Effector memory CD8-positive, alpha-beta T cell (primary cell): ENCODE measurements at regions not wholly inside any gene's neighbourhood (a gene's known extent, or its start where the extent isn't known, plus 50 kb on each side); places are given as distances from the start of the nearest gene placed in this dataset.

Source experiments
- ATAC-seq: fragments of 150-1000 bp; cut with Tn5 transposase; replicated peaks from 2 replicates; pipeline ENCODE4 v1.10.0; 2021; ENCODE audit warnings: mild to moderate bottlenecking, moderate library complexity
- DNase-seq, 3 experiments: peaks; one replicate each; pipeline ENCODE4 v3.0.0; 2021
- H3K27ac Mint-ChIP-seq, 2 donors: one replicate each; pipeline ENCODE4 v1.8.0; 2022; ENCODE audit warnings: mild to moderate bottlenecking in 2 of 2, mixed read lengths in 2 of 2, moderate library complexity in 2 of 2
- H3K27me3 Mint-ChIP-seq, 2 donors: one replicate each; pipeline ENCODE4 v1.8.0; 2022; ENCODE audit warnings: mixed read lengths in 2 of 2
- H3K36me3 Mint-ChIP-seq: one replicate; pipeline ENCODE4 v1.8.0; 2022; ENCODE audit warnings: mild to moderate bottlenecking, moderate library complexity, mixed read lengths; ENCODE audit not compliant: insufficient read depth
- H3K4me1 Mint-ChIP-seq, 2 donors: one replicate each; pipeline ENCODE4 v1.8.0; 2022; ENCODE audit warnings: low read depth in 2 of 2, mixed read lengths in 2 of 2
- H3K4me3 Mint-ChIP-seq, 2 donors: one replicate each; pipeline ENCODE4 v1.8.0; 2022; ENCODE audit warnings: mild to moderate bottlenecking in 2 of 2, mixed read lengths in 2 of 2, moderate library complexity in 2 of 2
- H3K9me3 Mint-ChIP-seq, 2 donors: one replicate each; pipeline ENCODE4 v1.8.0; 2022; ENCODE audit warnings: mixed read lengths in 2 of 2

DNA sequence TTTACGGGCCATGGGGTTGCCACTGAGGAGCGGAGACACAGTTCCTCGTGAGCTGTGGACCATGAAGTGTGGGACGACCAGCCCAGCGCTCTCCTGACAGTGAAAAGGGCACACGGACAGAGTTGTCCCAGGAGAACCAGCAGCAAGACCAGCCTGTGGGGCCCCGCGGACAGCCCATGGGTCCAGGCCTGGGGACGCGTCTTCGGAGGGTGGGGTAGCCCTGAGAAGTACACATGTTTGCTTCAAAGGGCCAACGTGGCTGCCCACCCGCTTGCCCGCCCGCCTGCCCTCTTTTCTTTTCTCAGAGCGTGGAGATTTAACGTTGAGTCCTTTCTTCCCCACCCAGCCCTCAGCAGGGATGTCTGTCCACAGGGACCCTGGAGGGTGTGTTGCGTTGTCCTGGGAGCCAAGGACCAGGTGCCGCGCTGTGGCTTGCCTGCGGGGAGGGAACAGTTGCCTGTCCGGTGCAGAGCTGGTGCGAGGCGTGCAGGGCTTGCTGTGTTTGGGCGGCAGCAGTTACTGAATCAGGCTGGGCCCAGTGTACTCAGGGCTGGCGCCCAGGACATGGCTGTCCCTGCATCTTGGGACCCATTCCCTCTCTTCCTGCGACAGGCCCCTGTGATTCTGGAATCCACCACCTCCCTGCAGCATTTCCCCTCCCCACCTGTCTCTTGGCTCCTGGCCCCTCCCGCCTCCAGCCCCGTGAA, 120.1 kb upstream of the HDAC4 start:
- Mint-ChIP-seq H3K9me3 (no peaks in the 10 kb centered on the region), H3K27me3 (peaks cover 7 to 41% of the 10 kb centered on the region in 2 donors), H3K27ac (peak overlapping the region in 1 of 2 donors; percentile 62), H3K4me1 (peaks cover 0 to 6% of the 10 kb centered on the region in 2 donors), H3K36me3 (no peaks in the 10 kb centered on the region), H3K4me3 (no peak overlapping the region)
- DNase-seq = no peak
- no peak for ATAC-seq

DNA sequence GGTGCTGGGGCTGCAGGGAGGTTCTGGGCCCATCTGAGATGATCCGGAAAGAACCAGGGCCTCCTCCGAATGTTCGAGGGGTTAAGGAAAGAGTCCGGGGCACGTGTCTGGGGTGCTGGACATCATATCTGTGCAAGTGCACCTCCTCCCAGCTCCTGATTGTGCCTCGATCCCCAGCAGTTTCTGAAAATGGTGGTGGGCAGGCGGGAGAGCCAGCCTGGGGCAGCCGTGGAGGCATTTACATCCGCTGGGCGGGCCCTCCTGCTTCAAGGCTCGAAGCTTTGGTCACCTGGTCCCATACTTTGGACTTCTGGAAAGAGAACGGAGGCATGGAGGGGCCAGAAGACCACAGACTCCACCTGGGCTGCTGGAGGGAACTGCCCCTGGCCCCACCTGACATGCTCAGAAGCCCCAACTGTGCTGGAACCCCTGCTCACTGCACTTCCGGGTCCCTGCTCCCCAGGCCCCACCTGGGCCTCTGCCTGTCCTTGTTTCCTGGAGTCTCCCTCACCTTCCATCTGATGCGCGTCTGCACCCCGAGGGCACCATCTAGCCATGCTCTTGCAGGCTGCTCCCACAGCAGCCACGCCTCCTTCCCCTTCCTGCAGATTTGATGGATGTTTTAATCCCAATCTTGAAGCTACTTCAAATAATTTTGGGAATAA, 119.2 kb upstream of the HDAC4 start:
- Mint-ChIP-seq H3K36me3 (no peaks in the 10 kb centered on the region), H3K4me3 (no peak overlapping the region), H3K27me3 (peaks cover 0 to 32% of the 10 kb centered on the region in 2 donors), H3K9me3 (no peaks in the 10 kb centered on the region), H3K27ac (peak overlapping the region in 1 of 2 donors; percentile 57), H3K4me1 (peaks cover 0 to 6% of the 10 kb centered on the region in 2 donors)
- DNase-seq (no peak), ATAC-seq (no peak)

- Mint-ChIP-seq H3K27ac (peak overlapping the region in 1 of 2 donors; percentile 57), H3K27me3 (peaks cover 0 to 26% of the 10 kb centered on the region in 2 donors), H3K4me1 (peaks cover 0 to 6% of the 10 kb centered on the region in 2 donors), H3K4me3 (no peak overlapping the region), H3K9me3 (no peaks in the 10 kb centered on the region), H3K36me3 (no peaks in the 10 kb centered on the region)
- no peak for DNase-seq
- ATAC-seq = no peak
These were observed 118.5 kb upstream of the HDAC4 start for GRCh38 chr2:239519089-239519920.

GRCh38 chr2:239518286-239519088, 117.7 kb upstream of the HDAC4 start:
- ATAC-seq = no peak
- no peaks in the 10 kb centered on the region for H3K36me3 Mint-ChIP-seq
- no peak overlapping the region for H3K27ac Mint-ChIP-seq
- no peak overlapping the region for H3K4me3 Mint-ChIP-seq
- peaks cover 0 to 6% of the 10 kb centered on the region in 2 donors for H3K4me1 Mint-ChIP-seq
- DNase-seq = no peak
- H3K27me3 Mint-ChIP-seq = peaks cover 0 to 26% of the 10 kb centered on the region in 2 donors
- no peaks in the 10 kb centered on the region for H3K9me3 Mint-ChIP-seq

GRCh38 chr2:239517686-239518085, 116.9 kb upstream of the HDAC4 start:
- H3K27ac Mint-ChIP-seq = no peak overlapping the region
- no peaks in the 10 kb centered on the region for H3K36me3 Mint-ChIP-seq
- H3K4me1 Mint-ChIP-seq = peaks cover 0 to 6% of the 10 kb centered on the region in 2 donors
- peaks cover 0 to 22% of the 10 kb centered on the region in 2 donors for H3K27me3 Mint-ChIP-seq
- no peak for ATAC-seq
- no peak overlapping the region for H3K4me3 Mint-ChIP-seq
- DNase-seq = no peak
- peaks cover 0 to 2% of the 10 kb centered on the region in 2 donors for H3K9me3 Mint-ChIP-seq

DNA sequence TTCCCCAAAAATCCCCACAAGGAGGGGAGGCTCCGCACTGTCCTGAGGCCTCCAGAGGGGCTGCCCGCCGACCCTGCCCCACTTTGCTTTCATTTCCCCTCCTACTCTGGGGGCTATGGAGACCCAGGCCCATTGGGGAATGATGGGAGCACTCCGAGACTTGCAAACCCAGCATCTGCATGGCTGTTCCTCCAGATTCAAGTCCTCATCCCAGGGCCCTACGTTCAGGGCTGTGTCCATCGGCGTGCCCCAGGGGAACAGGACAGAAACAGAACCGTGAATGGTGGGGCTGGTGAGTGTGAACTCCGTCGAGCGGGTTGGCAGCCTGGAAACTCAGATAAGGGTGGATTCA, 116.1 kb upstream of the HDAC4 start:
- Mint-ChIP-seq H3K9me3 (peaks cover 0 to 2% of the 10 kb centered on the region in 2 donors), H3K4me1 (peaks cover 0 to 3% of the 10 kb centered on the region in 2 donors), H3K4me3 (no peak overlapping the region), H3K36me3 (no peaks in the 10 kb centered on the region), H3K27ac (no peak overlapping the region), H3K27me3 (peaks cover 0 to 15% of the 10 kb centered on the region in 2 donors)
- DNase-seq (no peak), ATAC-seq (no peak)

DNA sequence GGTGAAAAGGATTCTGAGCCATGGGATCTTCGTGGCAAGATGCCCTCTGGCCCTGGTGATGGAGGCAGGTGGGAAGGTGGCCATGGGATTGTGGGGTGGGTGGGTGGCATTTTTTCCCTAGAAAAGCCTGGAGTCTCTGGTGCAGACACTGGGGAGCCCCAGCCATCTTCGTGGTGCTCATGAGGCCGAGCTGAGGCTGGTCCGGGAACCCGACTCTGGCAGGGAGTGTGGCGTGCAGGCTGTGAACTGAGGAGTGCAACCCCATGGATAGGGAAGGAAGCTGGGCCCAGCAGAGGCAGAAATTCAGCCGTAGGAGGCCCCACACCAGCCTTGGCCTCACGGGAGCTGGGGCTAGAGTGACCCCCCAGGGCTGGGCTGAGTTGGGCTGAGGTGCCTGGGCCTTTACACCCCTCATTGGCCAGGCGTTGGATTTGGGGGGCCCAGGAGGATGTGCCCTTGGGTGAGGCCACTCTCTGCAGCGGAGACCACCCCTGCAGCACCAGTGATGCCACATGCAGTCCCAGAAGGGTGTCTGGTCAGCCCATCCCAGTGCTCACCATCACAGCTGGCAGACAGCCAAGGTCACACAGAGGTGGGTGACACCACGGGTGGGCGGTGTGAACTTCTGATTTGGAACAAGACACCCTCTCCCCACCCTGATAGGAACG, 115.6 kb upstream of the HDAC4 start:
- H3K27me3 Mint-ChIP-seq = peaks cover 0 to 15% of the 10 kb centered on the region in 2 donors
- ATAC-seq (no peak), DNase-seq (no peak)
- no peak overlapping the region for H3K27ac Mint-ChIP-seq
- H3K4me1 Mint-ChIP-seq = peaks cover 0 to 3% of the 10 kb centered on the region in 2 donors
- H3K36me3 Mint-ChIP-seq = no peaks in the 10 kb centered on the region
- peaks cover 0 to 2% of the 10 kb centered on the region in 2 donors for H3K9me3 Mint-ChIP-seq
- no peak overlapping the region for H3K4me3 Mint-ChIP-seq

GRCh38 chr2:239514754-239515530, 114.1 kb upstream of the HDAC4 start:
- H3K36me3 Mint-ChIP-seq = no peaks in the 10 kb centered on the region
- no peak for ATAC-seq
- H3K4me3 Mint-ChIP-seq = no peak overlapping the region
- peaks cover 0 to 15% of the 10 kb centered on the region in 2 donors for H3K27me3 Mint-ChIP-seq
- peaks cover 0 to 2% of the 10 kb centered on the region in 2 donors for H3K9me3 Mint-ChIP-seq
- peaks cover 0 to 3% of the 10 kb centered on the region in 2 donors for H3K4me1 Mint-ChIP-seq
- no peak for DNase-seq
- no peak overlapping the region for H3K27ac Mint-ChIP-seq

GRCh38 chr2:239512054-239512453, 111.2 kb upstream of the HDAC4 start:
- Mint-ChIP-seq H3K27me3 (peaks cover 0 to 11% of the 10 kb centered on the region in 2 donors), H3K36me3 (no peaks in the 10 kb centered on the region), H3K9me3 (peaks cover 0 to 2% of the 10 kb centered on the region in 2 donors), H3K4me3 (no peak overlapping the region), H3K4me1 (peaks cover 0 to 8% of the 10 kb centered on the region in 2 donors), H3K27ac (no peak overlapping the region)
- DNase-seq (no peak), ATAC-seq (no peak)

DNA sequence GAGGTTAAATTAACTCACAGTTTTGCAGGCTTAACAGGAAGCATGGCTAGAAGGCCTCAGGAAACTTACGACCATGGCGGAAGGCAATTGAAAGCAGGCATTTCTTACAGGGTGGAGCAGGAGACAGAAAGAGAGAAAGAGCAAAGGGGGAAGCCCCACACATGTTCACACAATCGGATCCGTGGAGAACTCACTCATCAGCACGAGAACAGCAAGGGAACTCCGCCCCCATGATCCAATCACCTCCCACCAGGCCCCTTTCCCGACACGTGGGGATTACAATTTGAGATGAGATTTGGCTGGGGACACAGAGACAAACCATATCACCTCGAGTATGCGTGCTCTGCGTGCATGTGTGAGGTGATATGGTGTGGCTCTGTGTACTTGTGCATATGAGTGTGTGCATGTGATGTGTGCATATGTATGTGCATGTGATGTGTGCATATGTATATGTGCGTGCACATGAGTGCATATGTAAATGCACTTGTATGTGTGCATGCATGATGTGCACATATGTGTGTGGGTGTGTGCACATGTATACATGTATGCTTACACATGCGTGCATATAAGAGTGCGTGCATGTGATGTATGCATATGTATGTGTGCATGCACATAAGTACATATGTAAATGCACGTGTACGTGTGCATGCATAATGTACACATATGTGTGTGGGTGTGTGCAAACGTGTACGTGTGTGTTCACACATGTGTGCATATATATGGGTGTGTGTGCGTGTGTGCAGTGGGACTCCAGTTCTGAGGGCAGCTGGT, 108.7 kb upstream of the HDAC4 start:
- DNase-seq (no peak), ATAC-seq (no peak)
- H3K9me3 Mint-ChIP-seq = peaks cover 0 to 2% of the 10 kb centered on the region in 2 donors
- H3K27me3 Mint-ChIP-seq = peaks cover 0 to 9% of the 10 kb centered on the region in 2 donors
- H3K4me1 Mint-ChIP-seq = peaks cover 3 to 8% of the 10 kb centered on the region in 2 donors
- H3K36me3 Mint-ChIP-seq = no peaks in the 10 kb centered on the region
- H3K27ac Mint-ChIP-seq = no peak overlapping the region
- H3K4me3 Mint-ChIP-seq = no peak overlapping the region

DNA sequence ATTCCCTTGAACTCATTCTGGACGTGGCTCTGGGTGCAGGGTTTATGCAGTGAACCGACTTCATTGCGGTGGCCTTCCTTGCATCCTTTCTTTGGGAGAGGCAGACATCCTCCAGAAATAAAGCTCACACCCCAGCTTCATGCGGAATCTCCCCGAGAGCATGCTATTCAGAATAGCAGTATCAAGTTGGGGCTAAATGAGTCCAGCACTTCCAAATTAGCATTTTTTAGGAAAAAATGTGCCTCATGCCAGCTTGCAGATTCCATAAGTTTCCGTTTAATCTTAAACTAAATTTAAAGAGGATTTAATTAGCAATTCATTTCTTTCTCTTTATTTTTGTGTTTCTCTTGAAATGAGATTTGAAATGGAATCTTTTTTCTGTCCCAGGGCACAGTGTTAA, 107.4 kb upstream of the HDAC4 start:
- peaks cover 3 to 9% of the 10 kb centered on the region in 2 donors for H3K4me1 Mint-ChIP-seq
- peaks cover 0 to 9% of the 10 kb centered on the region in 2 donors for H3K27me3 Mint-ChIP-seq
- ATAC-seq (no peak), DNase-seq (no peak)
- H3K4me3 Mint-ChIP-seq = no peak overlapping the region
- H3K36me3 Mint-ChIP-seq = no peaks in the 10 kb centered on the region
- peaks cover 0 to 1% of the 10 kb centered on the region in 2 donors for H3K9me3 Mint-ChIP-seq
- no peak overlapping the region for H3K27ac Mint-ChIP-seq
